ENCODE measurements at regions not wholly inside any gene's neighbourhood (a gene's known extent, or its start where the extent isn't known, plus 50 kb on each side); places are given as distances from the start of the nearest gene placed in this dataset.
A peak's percentile ranks its signal among the peaks of the same experiment; 100 is the strongest.

- H3K4me3 ChIP-seq (ENCODE audit: low read length) = no peak overlapping the region
- H3K9me3 ChIP-seq (ENCODE audit: control insufficient read depth, low read length) = no peaks in the 10 kb centered on the region
- ATAC-seq = no peak
- intact Hi-C loops (cut with DNase I) = no loop called here
- DNase-seq = no peak
- H3K27ac ChIP-seq (ENCODE audit: low read length) = no peak overlapping the region
- no peaks in the 10 kb centered on the region for H3K27me3 ChIP-seq (ENCODE audit: control insufficient read depth, insufficient read depth)
- WGBS = 95% methylated on average over 3 of the region's 3 CpGs
- H3K4me1 ChIP-seq (ENCODE audit: control insufficient read depth, insufficient read depth, low read length) = no peaks in the 10 kb centered on the region
These were observed 250.6 kb upstream of the NFIA start for GRCh38 chr1:60831780-60832179.

GRCh38 chr1:60828944-60829343 lies 253.4 kb upstream of the NFIA start:
- intact Hi-C loops (cut with DNase I) = loop anchor here in 1 of 4 donors (10.0 kb wide), 1 partner anchor 56 kb away; no protein-coding TSS in a partner anchor
- WGBS = 91% methylated on average over 3 of the region's 3 CpGs
- no peaks in the 10 kb centered on the region for H3K9me3 ChIP-seq (ENCODE audit: control insufficient read depth, low read length)
- H3K27me3 ChIP-seq (ENCODE audit: control insufficient read depth, insufficient read depth) = no peaks in the 10 kb centered on the region
- H3K4me3 ChIP-seq (ENCODE audit: low read length) = no peak overlapping the region
- no peaks in the 10 kb centered on the region for H3K4me1 ChIP-seq (ENCODE audit: control insufficient read depth, insufficient read depth, low read length)
- DNase-seq = no peak
- no peak overlapping the region for H3K27ac ChIP-seq (ENCODE audit: low read length)
- no peak for ATAC-seq

- no peaks in the 10 kb centered on the region for H3K9me3 ChIP-seq (ENCODE audit: control insufficient read depth, low read length)
- WGBS = 93% methylated on average over 2 of the region's 2 CpGs
- DNase-seq (no peak), ATAC-seq (no peak)
- H3K27ac ChIP-seq (ENCODE audit: low read length) = no peak overlapping the region
- intact Hi-C loops (cut with DNase I) = loop anchor here in 1 of 4 donors (10.0 kb wide), 1 partner anchor 58 kb away; no protein-coding TSS in a partner anchor
- H3K4me3 ChIP-seq (ENCODE audit: low read length) = no peak overlapping the region
- no peaks in the 10 kb centered on the region for H3K4me1 ChIP-seq (ENCODE audit: control insufficient read depth, insufficient read depth, low read length)
- H3K27me3 ChIP-seq (ENCODE audit: control insufficient read depth, insufficient read depth) = no peaks in the 10 kb centered on the region
These were observed 255.9 kb upstream of the NFIA start for GRCh38 chr1:60826320-60827094.

GRCh38 chr1:60825593-60825992 lies 256.8 kb upstream of the NFIA start:
- Histone ChIP-seq H3K27me3 (ENCODE audit: control insufficient read depth, insufficient read depth) (no peaks in the 10 kb centered on the region), H3K4me1 (ENCODE audit: control insufficient read depth, insufficient read depth, low read length) (no peaks in the 10 kb centered on the region), H3K9me3 (ENCODE audit: control insufficient read depth, low read length) (no peaks in the 10 kb centered on the region), H3K4me3 (ENCODE audit: low read length) (no peak overlapping the region), H3K27ac (ENCODE audit: low read length) (no peak overlapping the region)
- 84% methylated on average over 1 of the region's 1 CpG for WGBS
- intact Hi-C loops (cut with DNase I) = loop anchor here in 1 of 4 donors (10.0 kb wide), 1 partner anchor 59 kb away; no protein-coding TSS in a partner anchor
- ATAC-seq (peak in 1 of 2 donors; percentile 43), DNase-seq (peak in 1 of 3 donors; percentile 55)

- DNase-seq = no peak
- 90% methylated on average over 1 of the region's 1 CpG for WGBS
- intact Hi-C loops (cut with DNase I) = loop anchor here in 1 of 4 donors (10.0 kb wide), 1 partner anchor 62 kb away; no protein-coding TSS in a partner anchor
These were observed 259.2 kb upstream of the NFIA start for GRCh38 chr1:60823151-60823550.

DNA sequence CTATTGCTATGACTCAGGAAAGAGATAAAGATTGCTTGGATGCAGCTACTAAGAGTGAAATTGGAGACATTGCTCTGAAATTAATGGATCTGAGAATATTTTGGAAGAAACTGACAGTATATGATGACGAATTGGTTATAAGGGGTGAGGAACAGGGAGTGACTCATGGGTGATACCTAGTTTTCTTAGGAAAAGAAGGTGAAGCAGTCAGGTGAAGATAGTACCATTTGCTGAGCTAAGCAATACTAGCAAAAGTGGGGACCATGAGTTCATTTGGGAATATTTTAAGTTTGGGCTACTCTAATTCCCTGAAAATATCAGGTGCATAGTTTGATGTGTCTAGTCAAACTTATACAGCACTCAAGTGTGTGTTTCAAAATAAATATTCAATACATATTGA lies 260.1 kb upstream of the NFIA start:
- no peaks in the 10 kb centered on the region for H3K4me1 ChIP-seq (ENCODE audit: control insufficient read depth, insufficient read depth, low read length)
- H3K27ac ChIP-seq (ENCODE audit: low read length) = no peak overlapping the region
- H3K9me3 ChIP-seq (ENCODE audit: control insufficient read depth, low read length) = no peaks in the 10 kb centered on the region
- no peaks in the 10 kb centered on the region for H3K27me3 ChIP-seq (ENCODE audit: control insufficient read depth, insufficient read depth)
- 84% methylated on average over 1 of the region's 1 CpG for WGBS
- intact Hi-C loops (cut with DNase I) = loop anchor here in 1 of 4 donors (10.0 kb wide), 1 partner anchor 63 kb away; no protein-coding TSS in a partner anchor
- ATAC-seq (no peak), DNase-seq (no peak)
- H3K4me3 ChIP-seq (ENCODE audit: low read length) = no peak overlapping the region

More at GRCh38 chr1:60823151-60823550, 259.2 kb upstream of the NFIA start:
- ATAC-seq = no peak
- no peak overlapping the region for H3K27ac ChIP-seq (ENCODE audit: low read length)
- no peaks in the 10 kb centered on the region for H3K9me3 ChIP-seq (ENCODE audit: control insufficient read depth, low read length)
- H3K4me3 ChIP-seq (ENCODE audit: low read length) = no peak overlapping the region
- H3K4me1 ChIP-seq (ENCODE audit: control insufficient read depth, insufficient read depth, low read length) = no peaks in the 10 kb centered on the region
- no peaks in the 10 kb centered on the region for H3K27me3 ChIP-seq (ENCODE audit: control insufficient read depth, insufficient read depth)

- ATAC-seq = no peak
- WGBS = 97% methylated on average over 1 of the region's 1 CpG
- intact Hi-C loops (cut with DNase I) = loop anchor here in 1 of 4 donors (10.0 kb wide), 1 partner anchor 64 kb away; no protein-coding TSS in a partner anchor
These were observed 261.2 kb upstream of the NFIA start for GRCh38 chr1:60821156-60821555.

DNA sequence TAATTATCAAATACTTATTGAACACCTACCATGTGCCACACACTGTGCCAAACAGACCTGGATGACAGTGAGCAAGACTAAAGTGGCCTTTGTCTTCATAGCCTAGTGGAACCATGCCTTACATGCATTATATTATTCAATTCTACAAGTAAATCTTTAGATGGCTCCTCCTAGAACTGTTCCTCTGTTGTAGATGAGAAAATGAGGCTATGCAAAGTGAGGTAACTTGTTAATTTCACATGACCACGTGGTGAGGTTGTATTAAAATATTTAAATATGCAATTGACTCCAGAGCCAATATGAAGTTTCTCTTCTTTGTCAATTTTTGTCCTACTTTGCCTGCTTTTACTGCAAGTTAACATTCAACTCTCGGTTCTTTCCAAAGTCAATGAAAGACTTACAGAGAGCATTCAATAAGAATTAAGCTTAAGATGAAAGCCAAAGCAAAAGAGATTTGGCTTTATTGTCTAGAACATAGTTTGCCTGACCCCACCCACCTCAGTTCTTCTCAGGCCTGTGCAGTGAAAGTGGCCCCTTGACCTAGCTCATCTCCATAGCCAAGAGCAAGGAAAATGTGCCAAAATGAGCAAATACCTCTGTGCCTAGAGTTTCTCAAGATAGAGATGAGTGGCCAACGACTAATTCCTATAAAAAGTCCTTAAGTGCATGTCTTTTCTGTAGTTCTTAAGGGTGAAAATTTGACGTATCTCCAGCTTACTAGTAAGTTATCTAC lies 263.2 kb upstream of the NFIA start:
- intact Hi-C loops (cut with DNase I) = no loop called here
- WGBS = 73% methylated on average over 4 of the region's 4 CpGs
- Histone ChIP-seq H3K4me3 (ENCODE audit: low read length) (no peak overlapping the region), H3K4me1 (ENCODE audit: control insufficient read depth, insufficient read depth, low read length) (no peaks in the 10 kb centered on the region), H3K9me3 (ENCODE audit: control insufficient read depth, low read length) (no peaks in the 10 kb centered on the region), H3K27ac (ENCODE audit: low read length) (no peak overlapping the region), H3K27me3 (ENCODE audit: control insufficient read depth, insufficient read depth) (no peaks in the 10 kb centered on the region)
- no peak for ATAC-seq
- DNase-seq = no peak

More at GRCh38 chr1:60821156-60821555, 261.2 kb upstream of the NFIA start:
- DNase-seq = no peak
- Histone ChIP-seq H3K9me3 (ENCODE audit: control insufficient read depth, low read length) (no peaks in the 10 kb centered on the region), H3K4me1 (ENCODE audit: control insufficient read depth, insufficient read depth, low read length) (no peaks in the 10 kb centered on the region), H3K27ac (ENCODE audit: low read length) (no peak overlapping the region), H3K4me3 (ENCODE audit: low read length) (no peak overlapping the region), H3K27me3 (ENCODE audit: control insufficient read depth, insufficient read depth) (no peaks in the 10 kb centered on the region)

- no peak for ATAC-seq
- Histone ChIP-seq H3K27ac (ENCODE audit: low read length) (no peak overlapping the region), H3K27me3 (ENCODE audit: control insufficient read depth, insufficient read depth) (no peaks in the 10 kb centered on the region), H3K4me3 (ENCODE audit: low read length) (no peak overlapping the region), H3K4me1 (ENCODE audit: control insufficient read depth, insufficient read depth, low read length) (peaks cover 2% of the 10 kb centered on the region), H3K9me3 (ENCODE audit: control insufficient read depth, low read length) (no peaks in the 10 kb centered on the region)
- peak in 1 of 3 donors; percentile 31 for DNase-seq
- WGBS = 75% methylated on average over 3 of the region's 3 CpGs
- intact Hi-C loops (cut with DNase I) = no loop called here
These were observed 269.3 kb upstream of the NFIA start for GRCh38 chr1:60813071-60813470.

DNA sequence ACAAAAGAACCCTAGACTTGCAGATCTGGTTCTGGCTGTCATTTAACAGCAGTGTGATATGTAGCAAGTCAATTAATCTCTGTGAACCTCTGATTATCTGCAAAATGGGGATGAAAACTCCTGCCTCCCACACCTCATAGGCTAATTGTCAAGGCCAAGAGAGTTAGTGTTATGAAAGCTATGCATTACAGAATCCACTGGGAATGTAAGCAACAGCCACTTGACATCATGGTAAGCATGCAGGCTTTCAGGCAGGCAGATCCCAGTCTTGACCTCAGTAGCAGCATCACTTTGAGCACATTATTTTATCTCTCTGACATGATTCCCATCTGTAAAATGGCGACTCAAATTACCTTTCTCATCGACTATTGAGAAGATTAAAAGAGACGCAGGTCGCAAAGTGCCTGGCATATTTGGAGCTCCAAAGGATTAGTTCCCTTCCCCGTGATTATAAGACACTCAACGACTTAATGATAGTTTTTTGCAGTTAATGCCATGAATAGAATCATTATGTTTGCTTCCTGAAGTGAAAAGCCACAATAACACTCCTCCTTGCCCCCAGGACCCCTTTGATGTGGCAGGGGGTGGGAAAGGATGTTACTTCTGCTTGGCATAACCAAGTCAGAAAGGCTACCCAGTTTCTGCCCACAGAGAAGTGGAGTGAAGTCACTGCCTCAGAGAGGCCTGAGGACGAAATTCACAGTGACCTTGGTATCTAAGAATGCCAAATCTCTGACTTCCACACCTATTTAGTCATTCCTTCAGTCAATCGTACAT lies 273.0 kb upstream of the NFIA start:
- peaks cover 2% of the 10 kb centered on the region for H3K4me1 ChIP-seq (ENCODE audit: control insufficient read depth, insufficient read depth, low read length)
- H3K9me3 ChIP-seq (ENCODE audit: control insufficient read depth, low read length) = no peaks in the 10 kb centered on the region
- no peak for ATAC-seq
- H3K27me3 ChIP-seq (ENCODE audit: control insufficient read depth, insufficient read depth) = no peaks in the 10 kb centered on the region
- H3K27ac ChIP-seq (ENCODE audit: low read length) = no peak overlapping the region
- no peak for DNase-seq
- intact Hi-C loops (cut with DNase I) = no loop called here
- no peak overlapping the region for H3K4me3 ChIP-seq (ENCODE audit: low read length)
- 69% methylated on average over 8 of the region's 8 CpGs for WGBS
